ENCODE measurements at regions not wholly inside any gene's neighbourhood (a gene's known extent, or its start where the extent isn't known, plus 50 kb on each side); places are given as distances from the start of the nearest gene placed in this dataset.

- Histone ChIP-seq H3K9me2 (ENCODE audit: low read depth, low read length) (no peaks in the 10 kb centered on the region), H2AFZ (ENCODE audit: low read length) (no peak overlapping the region), H3K27ac (ENCODE audit: low read depth, low read length, poor library complexity, severe bottlenecking) (no peak overlapping the region), H3K79me2 (ENCODE audit: insufficient read depth, low read length) (no peaks in the 10 kb centered on the region), H3K4me3 (ENCODE audit: low read depth, low read length, poor library complexity, severe bottlenecking) (no peak overlapping the region), H3F3A (ENCODE audit: insufficient read depth, low read length) (no peaks in the 10 kb centered on the region), H3K36me3 (ENCODE audit: insufficient read depth, low read length) (no peaks in the 10 kb centered on the region), H3K4me2 (ENCODE audit: low read length) (no peak overlapping the region), H3K4me1 (ENCODE audit: insufficient read depth, low read length, severe bottlenecking) (no peaks in the 10 kb centered on the region), H3K9ac (ENCODE audit: low read length) (no peak overlapping the region), H4K20me1 (ENCODE audit: insufficient read depth, low read length) (no peaks in the 10 kb centered on the region), H3K9me3 (ENCODE audit: low read length) (no peaks in the 10 kb centered on the region), H3K27me3 (ENCODE audit: insufficient read depth, low read length) (no peaks in the 10 kb centered on the region)
- TF ChIP-seq CTCF (IDR thresholded peaks at IDR 0.05; ENCODE audit: low read length): no peak
- no peak for TF ChIP-seq EZH2 (IDR thresholded peaks at IDR 0.05; ENCODE audit: borderline replicate concordance, low read length)
Observed at GRCh38 chr1:224816062-224816461, 113.4 kb upstream of the DNAH14 start.

- no peak overlapping the region for H3K4me3 ChIP-seq (ENCODE audit: low read depth, low read length, poor library complexity, severe bottlenecking)
- TF ChIP-seq CTCF (IDR thresholded peaks at IDR 0.05; ENCODE audit: low read length): no peak
- no peak for TF ChIP-seq EZH2 (IDR thresholded peaks at IDR 0.05; ENCODE audit: borderline replicate concordance, low read length)
Observed at GRCh38 chr1:224817382-224817781, 112.1 kb upstream of the DNAH14 start.

GRCh38 chr1:224819861-224820260 is 109.6 kb upstream of the DNAH14 start:
- H3F3A ChIP-seq (ENCODE audit: insufficient read depth, low read length): no peaks in the 10 kb centered on the region
- no peaks in the 10 kb centered on the region for H3K79me2 ChIP-seq (ENCODE audit: insufficient read depth, low read length)
- H3K4me3 ChIP-seq (ENCODE audit: low read depth, low read length, poor library complexity, severe bottlenecking): no peak overlapping the region
- H3K4me1 ChIP-seq (ENCODE audit: insufficient read depth, low read length, severe bottlenecking): no peaks in the 10 kb centered on the region
- no peaks in the 10 kb centered on the region for H3K9me3 ChIP-seq (ENCODE audit: low read length)
- H3K9me2 ChIP-seq (ENCODE audit: low read depth, low read length): no peaks in the 10 kb centered on the region
- no peaks in the 10 kb centered on the region for H4K20me1 ChIP-seq (ENCODE audit: insufficient read depth, low read length)
- no peaks in the 10 kb centered on the region for H3K36me3 ChIP-seq (ENCODE audit: insufficient read depth, low read length)
- no peaks in the 10 kb centered on the region for H3K27me3 ChIP-seq (ENCODE audit: insufficient read depth, low read length)
- no peak overlapping the region for H3K27ac ChIP-seq (ENCODE audit: low read depth, low read length, poor library complexity, severe bottlenecking)
- no peak overlapping the region for H2AFZ ChIP-seq (ENCODE audit: low read length)
- H3K9ac ChIP-seq (ENCODE audit: low read length): no peak overlapping the region
- TF ChIP-seq CTCF (IDR thresholded peaks at IDR 0.05; ENCODE audit: low read length) (no peak), EZH2 (IDR thresholded peaks at IDR 0.05; ENCODE audit: borderline replicate concordance, low read length) (no peak)
- no peak overlapping the region for H3K4me2 ChIP-seq (ENCODE audit: low read length)

More at GRCh38 chr1:224817382-224817781, 112.1 kb upstream of the DNAH14 start:
- H3K79me2 ChIP-seq (ENCODE audit: insufficient read depth, low read length): no peaks in the 10 kb centered on the region
- no peaks in the 10 kb centered on the region for H3K36me3 ChIP-seq (ENCODE audit: insufficient read depth, low read length)
- H3F3A ChIP-seq (ENCODE audit: insufficient read depth, low read length): no peaks in the 10 kb centered on the region
- no peaks in the 10 kb centered on the region for H3K27me3 ChIP-seq (ENCODE audit: insufficient read depth, low read length)
- no peaks in the 10 kb centered on the region for H3K9me3 ChIP-seq (ENCODE audit: low read length)
- no peak overlapping the region for H3K27ac ChIP-seq (ENCODE audit: low read depth, low read length, poor library complexity, severe bottlenecking)
- H2AFZ ChIP-seq (ENCODE audit: low read length): no peak overlapping the region
- no peaks in the 10 kb centered on the region for H3K9me2 ChIP-seq (ENCODE audit: low read depth, low read length)
- no peak overlapping the region for H3K9ac ChIP-seq (ENCODE audit: low read length)
- no peak overlapping the region for H3K4me2 ChIP-seq (ENCODE audit: low read length)
- H4K20me1 ChIP-seq (ENCODE audit: insufficient read depth, low read length): no peaks in the 10 kb centered on the region
- no peaks in the 10 kb centered on the region for H3K4me1 ChIP-seq (ENCODE audit: insufficient read depth, low read length, severe bottlenecking)

Measured in OCI-LY1 (cell line).